Pancreas (tissue), 10 donors: ENCODE measurements at regions not wholly inside any gene's neighbourhood (a gene's known extent, or its start where the extent isn't known, plus 50 kb on each side); places are given as distances from the start of the nearest gene placed in this dataset.

Experiments
- ATAC-seq, 4 donors: fragments of 200-7000 bp; cut with Tn5 transposase; one replicate each; pipeline versions ENCODE4 v1.8.0 to v1.9.1; 2020; ENCODE audit warnings: mild to moderate bottlenecking in 4 of 4, moderate library complexity in 4 of 4
- DNase-seq, 6 donors: peaks; one replicate each; pipeline ENCODE4 v3.0.0-alpha.2; 2020
- FAIRE-seq: peaks from 2 replicates; lab custom pipeline; 2012; peaks lifted over from hg19 to GRCh38; lab: Jason Lieb, UNC
- H3K27ac ChIP-seq, 4 donors: fragments of 200-600 bp; sonication (generic); 1 replicate in 3 of 4; 2 replicates in 1 of 4; pipeline versions ENCODE4 v1.5.0 to v1.8.0; 2020
- H3K27me3 ChIP-seq, 4 donors: fragments of 200-600 bp; one replicate each; pipeline ENCODE4 v1.8.0; 2021
- H3K36me3 ChIP-seq, 3 donors: fragments of 200-600 bp; sonication (generic) in 1 of 3; one replicate each; pipeline versions ENCODE4 v1.5.0 to v1.8.0; 2020 to 2021
- H3K4me1 ChIP-seq, 3 donors: fragments of 200-600 bp; one replicate each; pipeline ENCODE4 v1.8.0; 2021
- H3K4me3 ChIP-seq, 4 donors: fragments of 200-600 bp; sonication (generic) in 2 of 4; one replicate each; pipeline versions ENCODE4 v1.5.0 to v1.8.0; 2020 to 2021
- H3K9me3 ChIP-seq, 4 donors: fragments of 200-600 bp; one replicate each; pipeline ENCODE4 v1.8.0; 2021
- CTCF ChIP-seq, 4 donors: fragments of 200-600 bp; sonication (generic) in 3 of 4; IDR thresholded peaks; one replicate each; pipeline versions ENCODE4 v1.5.0 to v1.8.0; 2021; ENCODE audit warnings: antibody characterized with exemption in 4 of 4
- WGBS, 2 donors: extraction: QIAGEN DNeasy Blood & Tissue Kit; methylation state at CpG; one replicate each; pipeline ENCODE4 v1.1.7; 2013; 5-methylcytosine and 5-hydroxymethylcytosine counted together
- intact Hi-C, 3 donors: fragments of 100-400 bp; cut with DNase I; formaldehyde crosslinking; loops; one replicate each; pipeline versions ENCODE4 v1.11.1 to v1.14.2; 2022
- donor health status: healthy with polysubstance abuse.
- donor health status: DM: no; HTN: no; CAD: no; lungs with moderate emphysema.
- donor health status: DM: no; HTN: no; CAD: no.
- donor health status: control.
- donor health status: control.
- donor health status: Bipolar disorder and iron deficiency.
- donor health status: DM: yes; HTN: yes; CAD: no.
- donor health status: DM: no; HTN: no; CAD: no.
- donor health status: DM: no; HTN: no; CAD: no.
- donor health status: DM: yes; HTN: yes; CAD: no.

GRCh38 chr4:152073351-152074087 is 312.7 kb upstream of the GATB start:
- FAIRE-seq (no peak), ATAC-seq (no peak), DNase-seq (no peak)
- no peaks in the 10 kb centered on the region for H3K9me3 ChIP-seq
- WGBS, 2 donors: 53 to 62% methylated on average over 9 of the region's 9 CpGs
- intact Hi-C loops: no loop called here
- no peak overlapping the region for H3K4me3 ChIP-seq
- TF ChIP-seq CTCF (IDR thresholded peaks at IDR 0.05): no peak
- H3K27me3 ChIP-seq: no peaks in the 10 kb centered on the region
- no peaks in the 10 kb centered on the region for H3K4me1 ChIP-seq
- no peak overlapping the region for H3K27ac ChIP-seq
- H3K36me3 ChIP-seq: no peaks in the 10 kb centered on the region

GRCh38 chr4:152072906-152073305 is 312.1 kb upstream of the GATB start:
- no peak for FAIRE-seq
- H3K9me3 ChIP-seq: no peaks in the 10 kb centered on the region
- WGBS, 2 donors: 78 to 88% methylated on average over 9 to 11 of the region's 11 CpGs
- DNase-seq: no peak
- H3K27me3 ChIP-seq: no peaks in the 10 kb centered on the region
- H3K4me1 ChIP-seq: no peaks in the 10 kb centered on the region
- no peak overlapping the region for H3K27ac ChIP-seq
- no peak for ATAC-seq
- intact Hi-C loops: no loop called here
- H3K36me3 ChIP-seq: no peaks in the 10 kb centered on the region
- no peak overlapping the region for H3K4me3 ChIP-seq
- TF ChIP-seq CTCF (IDR thresholded peaks at IDR 0.05): no peak

GRCh38 chr4:152072001-152072485 is 311.2 kb upstream of the GATB start:
- Histone ChIP-seq H3K4me1 (no peaks in the 10 kb centered on the region), H3K36me3 (no peaks in the 10 kb centered on the region), H3K27me3 (no peaks in the 10 kb centered on the region), H3K27ac (no peak overlapping the region), H3K4me3 (no peak overlapping the region), H3K9me3 (no peaks in the 10 kb centered on the region)
- FAIRE-seq: no peak
- no peak for DNase-seq
- ATAC-seq: no peak
- intact Hi-C loops: no loop called here
- no peak for TF ChIP-seq CTCF (IDR thresholded peaks at IDR 0.05)
- 74 to 78% methylated on average over 8 of the region's 8 CpGs for WGBS, 2 donors

- ATAC-seq (no peak), FAIRE-seq (no peak), DNase-seq (no peak)
- Histone ChIP-seq H3K27me3 (no peaks in the 10 kb centered on the region), H3K4me3 (no peak overlapping the region), H3K27ac (no peak overlapping the region), H3K9me3 (no peaks in the 10 kb centered on the region), H3K4me1 (no peaks in the 10 kb centered on the region), H3K36me3 (no peaks in the 10 kb centered on the region)
- no peak for TF ChIP-seq CTCF (IDR thresholded peaks at IDR 0.05)
- WGBS, 2 donors: 81 to 85% methylated on average over 6 of the region's 6 CpGs
- intact Hi-C loops: no loop called here
These were observed 310.0 kb upstream of the GATB start for GRCh38 chr4:152070854-152071253.

- H3K27me3 ChIP-seq: no peaks in the 10 kb centered on the region
- FAIRE-seq (no peak), DNase-seq (no peak), ATAC-seq (no peak)
- H3K9me3 ChIP-seq: no peaks in the 10 kb centered on the region
- no peak for TF ChIP-seq CTCF (IDR thresholded peaks at IDR 0.05)
- no peak overlapping the region for H3K4me3 ChIP-seq
- no peaks in the 10 kb centered on the region for H3K36me3 ChIP-seq
- H3K4me1 ChIP-seq: no peaks in the 10 kb centered on the region
- intact Hi-C loops: no loop called here
- H3K27ac ChIP-seq: no peak overlapping the region
- WGBS, 2 donors: 71 to 74% methylated on average over 3 of the region's 3 CpGs
These were observed 308.1 kb upstream of the GATB start for GRCh38 chr4:152068866-152069265.
